ENCODE measurements at regions not wholly inside any gene's neighbourhood (a gene's known extent, or its start where the extent isn't known, plus 50 kb on each side); places are given as distances from the start of the nearest gene placed in this dataset.

- TF ChIP-seq, protein P1, sequence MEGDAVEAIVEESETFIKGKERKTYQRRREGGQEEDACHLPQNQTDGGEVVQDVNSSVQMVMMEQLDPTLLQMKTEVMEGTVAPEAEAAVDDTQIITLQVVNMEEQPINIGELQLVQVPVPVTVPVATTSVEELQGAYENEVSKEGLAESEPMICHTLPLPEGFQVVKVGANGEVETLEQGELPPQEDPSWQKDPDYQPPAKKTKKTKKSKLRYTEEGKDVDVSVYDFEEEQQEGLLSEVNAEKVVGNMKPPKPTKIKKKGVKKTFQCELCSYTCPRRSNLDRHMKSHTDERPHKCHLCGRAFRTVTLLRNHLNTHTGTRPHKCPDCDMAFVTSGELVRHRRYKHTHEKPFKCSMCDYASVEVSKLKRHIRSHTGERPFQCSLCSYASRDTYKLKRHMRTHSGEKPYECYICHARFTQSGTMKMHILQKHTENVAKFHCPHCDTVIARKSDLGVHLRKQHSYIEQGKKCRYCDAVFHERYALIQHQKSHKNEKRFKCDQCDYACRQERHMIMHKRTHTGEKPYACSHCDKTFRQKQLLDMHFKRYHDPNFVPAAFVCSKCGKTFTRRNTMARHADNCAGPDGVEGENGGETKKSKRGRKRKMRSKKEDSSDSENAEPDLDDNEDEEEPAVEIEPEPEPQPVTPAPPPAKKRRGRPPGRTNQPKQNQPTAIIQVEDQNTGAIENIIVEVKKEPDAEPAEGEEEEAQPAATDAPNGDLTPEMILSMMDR (conservative IDR thresholded peaks at IDR 0.05; ENCODE audit: low read length): no peak
- no peak for TF ChIP-seq EZH2phosphoT487 (IDR thresholded peaks at IDR 0.05; ENCODE audit: borderline replicate concordance)
Observed at GRCh38 chr1:30165116-30165515, 558.3 kb downstream of the MATN1 start.
